ENCODE measurements at regions not wholly inside any gene's neighbourhood (a gene's known extent, or its start where the extent isn't known, plus 50 kb on each side); places are given as distances from the start of the nearest gene placed in this dataset.

- H3K36me3 ChIP-seq, result no peaks in the 10 kb centered on the region
- no peaks in the 10 kb centered on the region for H3K9me3 ChIP-seq
- no peaks in the 10 kb centered on the region for H3K27me3 ChIP-seq (ENCODE audit: low read depth)
- no peak for TF ChIP-seq CTCF (IDR thresholded peaks at IDR 0.05)
- DNase-seq (no peak), ATAC-seq (no peak)
- H3K4me3 ChIP-seq, result no peak overlapping the region
- intact Hi-C loops (cut with DNase I), result no loop called here
- no peak overlapping the region for H3K27ac ChIP-seq
- H3K4me1 ChIP-seq, result no peaks in the 10 kb centered on the region
Measured at GRCh38 chr1:34455121-34455520, 278.4 kb downstream of the C1orf94 start.

GRCh38 chr1:34460193-34460592, 283.5 kb downstream of the C1orf94 start:
- Histone ChIP-seq H3K9me3 (no peaks in the 10 kb centered on the region), H3K4me1 (no peaks in the 10 kb centered on the region), H3K36me3 (no peaks in the 10 kb centered on the region), H3K27me3 (ENCODE audit: low read depth) (no peaks in the 10 kb centered on the region), H3K27ac (no peak overlapping the region), H3K4me3 (no peak overlapping the region)
- intact Hi-C loops (cut with DNase I), result no loop called here
- peak; percentile 60 for TF ChIP-seq CTCF (IDR thresholded peaks at IDR 0.05)
- peak; percentile 56 to 71 for ATAC-seq
- DNase-seq, result peak; percentile 51

GRCh38 chr1:34470401-34470800, 284.4 kb upstream of the GJB5 start:
- DNase-seq (no peak), ATAC-seq (no peak)
- Histone ChIP-seq H3K4me3 (no peak overlapping the region), H3K4me1 (no peaks in the 10 kb centered on the region), H3K27me3 (ENCODE audit: low read depth) (no peaks in the 10 kb centered on the region), H3K9me3 (no peaks in the 10 kb centered on the region), H3K36me3 (no peaks in the 10 kb centered on the region), H3K27ac (no peak overlapping the region)
- intact Hi-C loops (cut with DNase I), result no loop called here
- no peak for TF ChIP-seq CTCF (IDR thresholded peaks at IDR 0.05)

GRCh38 chr1:34474566-34474965, 280.3 kb upstream of the GJB5 start:
- Histone ChIP-seq H3K4me3 (no peak overlapping the region), H3K27ac (no peak overlapping the region), H3K9me3 (no peaks in the 10 kb centered on the region), H3K27me3 (ENCODE audit: low read depth) (peaks cover 5% of the 10 kb centered on the region), H3K36me3 (no peaks in the 10 kb centered on the region), H3K4me1 (no peaks in the 10 kb centered on the region)
- DNase-seq (no peak), ATAC-seq (no peak)
- no peak for TF ChIP-seq CTCF (IDR thresholded peaks at IDR 0.05)
- intact Hi-C loops (cut with DNase I), result no loop called here

GRCh38 chr1:34476371-34476770, 278.5 kb upstream of the GJB5 start:
- peaks cover 5% of the 10 kb centered on the region for H3K27me3 ChIP-seq (ENCODE audit: low read depth)
- intact Hi-C loops (cut with DNase I), result no loop called here
- no peak overlapping the region for H3K27ac ChIP-seq

More at GRCh38 chr1:34476371-34476770, 278.5 kb upstream of the GJB5 start:
- no peaks in the 10 kb centered on the region for H3K9me3 ChIP-seq
- no peak for DNase-seq
- TF ChIP-seq CTCF (IDR thresholded peaks at IDR 0.05), result no peak
- H3K4me3 ChIP-seq, result no peak overlapping the region
- ATAC-seq, result no peak
- no peaks in the 10 kb centered on the region for H3K36me3 ChIP-seq
- no peaks in the 10 kb centered on the region for H3K4me1 ChIP-seq

All from lower lobe of right lung (tissue), 2 donors.